Liver (tissue), 8 donors: ENCODE measurements at regions not wholly inside any gene's neighbourhood (a gene's known extent, or its start where the extent isn't known, plus 50 kb on each side); places are given as distances from the start of the nearest gene placed in this dataset.

Experiments used
- DNase-seq: peaks from one replicate; pipeline ENCODE4 v3.0.0-alpha.2; 2017; ENCODE audit warnings: low spot score
- H3K27ac ChIP-seq, 2 donors: one replicate each; pipeline ENCODE4 v1.7.0; 2013; ENCODE audit warnings: inconsistent platforms in 2 of 2, low read length in 2 of 2, control low read depth in 1 of 2, low read depth in 1 of 2, mild to moderate bottlenecking in 1 of 2
- H3K27me3 ChIP-seq, 4 donors: one replicate each; pipeline versions ENCODE4 v1.6.1 to v1.7.0; 2013; ENCODE audit warnings: low read length in 3 of 4, inconsistent platforms in 1 of 4, mild to moderate bottlenecking in 1 of 4, moderate library complexity in 1 of 4; ENCODE audit not compliant: control insufficient read depth in 4 of 4, insufficient read depth in 4 of 4
- H3K36me3 ChIP-seq, 4 donors: one replicate each; pipeline versions ENCODE4 v1.6.1 to v1.7.0; 2013; ENCODE audit warnings: low read length in 3 of 4, mild to moderate bottlenecking in 3 of 4, low read depth in 1 of 4, moderate library complexity in 1 of 4; ENCODE audit not compliant: control insufficient read depth in 4 of 4, insufficient read depth in 3 of 4
- H3K4me1 ChIP-seq, 4 donors: one replicate each; pipeline versions ENCODE4 v1.6.1 to v1.7.0; 2013; ENCODE audit warnings: low read length in 3 of 4, mild to moderate bottlenecking in 3 of 4, moderate library complexity in 1 of 4; ENCODE audit not compliant: control insufficient read depth in 4 of 4, insufficient read depth in 4 of 4
- H3K4me3 ChIP-seq, 3 donors: one replicate each; pipeline versions ENCODE4 v1.6.1 to v1.7.0; 2013; ENCODE audit warnings: low read length in 3 of 3, control low read depth in 1 of 3, low read depth in 1 of 3, mild to moderate bottlenecking in 1 of 3
- H3K9ac ChIP-seq, 2 donors: one replicate each; pipeline ENCODE4 v1.7.0; 2013; ENCODE audit warnings: low read length in 2 of 2, mild to moderate bottlenecking in 2 of 2, moderate library complexity in 2 of 2, control low read depth in 1 of 2, low read depth in 1 of 2
- H3K9me3 ChIP-seq, 4 donors: one replicate each; pipeline versions ENCODE4 v1.6.1 to v1.7.0; 2013; ENCODE audit warnings: low read length in 3 of 4; ENCODE audit not compliant: control insufficient read depth in 4 of 4
- EGR1 ChIP-seq, 2 donors: IDR thresholded peaks; 2 replicates each; pipeline ENCODE4 v1.6.1; 2016 to 2018; ENCODE audit warnings: antibody characterized with exemption in 2 of 2, low read depth in 2 of 2
- FOXA1 ChIP-seq: IDR thresholded peaks from 2 replicates; pipeline ENCODE4 v1.6.1; 2016; ENCODE audit warnings: antibody characterized with exemption
- FOXA2 ChIP-seq: IDR thresholded peaks from 2 replicates; pipeline ENCODE4 v1.6.1; 2016; ENCODE audit warnings: antibody characterized with exemption
- GABPA ChIP-seq, 2 donors: IDR thresholded peaks in 1 of 2; conservative IDR thresholded peaks in 1 of 2; 2 replicates each; pipeline ENCODE4 v1.6.1; 2016; ENCODE audit warnings: antibody characterized with exemption in 2 of 2, mild to moderate bottlenecking in 1 of 2, moderate library complexity in 1 of 2
- HNF4A ChIP-seq, 2 donors: conservative IDR thresholded peaks; 2 replicates each; pipeline ENCODE4 v1.6.1; 2016; ENCODE audit warnings: antibody characterized with exemption in 2 of 2, mild to moderate bottlenecking in 2 of 2
- HNF4G ChIP-seq: IDR thresholded peaks from 2 replicates; pipeline ENCODE4 v1.6.1; 2016; ENCODE audit warnings: antibody characterized with exemption
- JUND ChIP-seq, 2 donors: IDR thresholded peaks; 2 replicates each; pipeline ENCODE4 v1.6.1; 2016; ENCODE audit warnings: antibody characterized with exemption in 2 of 2
- NR2F2 ChIP-seq: IDR thresholded peaks from 2 replicates; pipeline ENCODE4 v1.6.1; 2016; ENCODE audit warnings: antibody characterized with exemption
- RAD21 ChIP-seq, 2 donors: IDR thresholded peaks; 2 replicates each; pipeline ENCODE4 v1.6.1; 2016; ENCODE audit warnings: antibody characterized with exemption in 2 of 2, mild to moderate bottlenecking in 2 of 2
- REST ChIP-seq: IDR thresholded peaks from 2 replicates; pipeline ENCODE4 v1.6.1; 2016; ENCODE audit warnings: antibody characterized with exemption, mild to moderate bottlenecking
- RXRA ChIP-seq, 2 donors: IDR thresholded peaks; 2 replicates each; pipeline ENCODE4 v1.6.1; 2017 to 2018; ENCODE audit warnings: antibody characterized with exemption in 2 of 2, mild to moderate bottlenecking in 1 of 2
- SP1 ChIP-seq: IDR thresholded peaks from 2 replicates; pipeline ENCODE4 v1.6.1; 2018; ENCODE audit warnings: antibody characterized with exemption, mild to moderate bottlenecking
- TAF1 ChIP-seq: conservative IDR thresholded peaks from 2 replicates; pipeline ENCODE4 v1.6.1; 2016; ENCODE audit warnings: antibody characterized with exemption, mild to moderate bottlenecking
- YY1 ChIP-seq: IDR thresholded peaks from 2 replicates; pipeline ENCODE4 v1.6.1; 2016; ENCODE audit warnings: antibody characterized with exemption, mild to moderate bottlenecking
- ZBTB33 ChIP-seq: IDR thresholded peaks from 2 replicates; pipeline ENCODE4 v1.6.1; 2016; ENCODE audit warnings: antibody characterized with exemption
- WGBS: extraction: QIAGEN DNeasy Blood & Tissue Kit; methylation state at CpG from one replicate; pipeline ENCODE4 v1.1.7; 2013; 5-methylcytosine and 5-hydroxymethylcytosine counted together
- TF ChIP-seq, protein P1 (sequence below): IDR thresholded peaks from 2 replicates; pipeline ENCODE4 v1.6.1; 2016; ENCODE audit warnings: antibody characterized with exemption
- TF ChIP-seq, protein P2 (sequence below): fragments of 150-350 bp; IDR thresholded peaks from 2 replicates; pipeline ENCODE4 v1.5.1; 2017; ENCODE audit warnings: improper control_type of control experiment, low read depth, low read length; ENCODE audit not compliant: missing input control
- TF ChIP-seq, protein P3 (sequence below): IDR thresholded peaks from 2 replicates; pipeline ENCODE4 v1.6.1; 2016; ENCODE audit warnings: antibody characterized with exemption
- donor health status: healthy.
- donor health status: healthy.
- donor health status: healthy.
- donor health status: healthy.
- donor health status: healthy.

DNA sequence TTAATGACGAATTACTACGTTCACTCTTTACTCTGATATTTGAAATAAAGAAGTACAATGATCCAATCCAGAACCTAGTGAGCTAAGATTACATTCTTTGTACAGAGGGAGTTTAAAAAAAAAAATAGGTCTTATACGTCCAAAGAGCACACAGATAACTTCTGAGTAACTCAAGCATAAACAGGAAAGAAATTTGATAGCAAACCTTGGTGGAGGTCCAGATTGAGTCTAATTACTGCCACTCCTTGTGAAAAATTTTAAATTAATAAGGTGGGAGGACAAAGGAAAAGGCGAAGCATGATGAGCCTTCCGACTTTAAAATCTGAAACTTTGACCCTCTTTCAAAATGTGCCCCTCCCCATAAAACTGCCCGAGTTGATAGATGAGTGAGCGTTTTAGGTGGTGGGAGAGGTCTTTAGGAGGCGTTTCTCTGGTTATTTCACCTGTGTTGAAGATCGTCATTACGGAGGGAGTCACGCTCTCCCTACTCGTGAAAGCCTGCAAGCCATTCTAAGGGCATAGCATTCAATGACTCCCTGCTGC, 127.0 kb upstream of the ROBO2 start:
- Histone ChIP-seq H3K9me3 (no peaks in the 10 kb centered on the region), H3K27me3 (no peaks in the 10 kb centered on the region), H3K9ac (no peak overlapping the region), H3K4me3 (no peak overlapping the region), H3K4me1 (no peaks in the 10 kb centered on the region), H3K36me3 (no peaks in the 10 kb centered on the region), H3K27ac (no peak overlapping the region)
- 83% methylated on average over 12 of the region's 12 CpGs for WGBS
- no peak for DNase-seq
- TF ChIP-seq EGR1 (IDR thresholded peaks at IDR 0.05; ENCODE audit: low read depth in 2 of 2): no peak
- TF ChIP-seq, protein P1, sequence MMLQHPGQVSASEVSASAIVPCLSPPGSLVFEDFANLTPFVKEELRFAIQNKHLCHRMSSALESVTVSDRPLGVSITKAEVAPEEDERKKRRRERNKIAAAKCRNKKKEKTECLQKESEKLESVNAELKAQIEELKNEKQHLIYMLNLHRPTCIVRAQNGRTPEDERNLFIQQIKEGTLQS: no peak
- TF ChIP-seq, protein P2, sequence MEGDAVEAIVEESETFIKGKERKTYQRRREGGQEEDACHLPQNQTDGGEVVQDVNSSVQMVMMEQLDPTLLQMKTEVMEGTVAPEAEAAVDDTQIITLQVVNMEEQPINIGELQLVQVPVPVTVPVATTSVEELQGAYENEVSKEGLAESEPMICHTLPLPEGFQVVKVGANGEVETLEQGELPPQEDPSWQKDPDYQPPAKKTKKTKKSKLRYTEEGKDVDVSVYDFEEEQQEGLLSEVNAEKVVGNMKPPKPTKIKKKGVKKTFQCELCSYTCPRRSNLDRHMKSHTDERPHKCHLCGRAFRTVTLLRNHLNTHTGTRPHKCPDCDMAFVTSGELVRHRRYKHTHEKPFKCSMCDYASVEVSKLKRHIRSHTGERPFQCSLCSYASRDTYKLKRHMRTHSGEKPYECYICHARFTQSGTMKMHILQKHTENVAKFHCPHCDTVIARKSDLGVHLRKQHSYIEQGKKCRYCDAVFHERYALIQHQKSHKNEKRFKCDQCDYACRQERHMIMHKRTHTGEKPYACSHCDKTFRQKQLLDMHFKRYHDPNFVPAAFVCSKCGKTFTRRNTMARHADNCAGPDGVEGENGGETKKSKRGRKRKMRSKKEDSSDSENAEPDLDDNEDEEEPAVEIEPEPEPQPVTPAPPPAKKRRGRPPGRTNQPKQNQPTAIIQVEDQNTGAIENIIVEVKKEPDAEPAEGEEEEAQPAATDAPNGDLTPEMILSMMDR: no peak
- no peak for TF ChIP-seq FOXA2
- TF ChIP-seq REST: no peak

DNA sequence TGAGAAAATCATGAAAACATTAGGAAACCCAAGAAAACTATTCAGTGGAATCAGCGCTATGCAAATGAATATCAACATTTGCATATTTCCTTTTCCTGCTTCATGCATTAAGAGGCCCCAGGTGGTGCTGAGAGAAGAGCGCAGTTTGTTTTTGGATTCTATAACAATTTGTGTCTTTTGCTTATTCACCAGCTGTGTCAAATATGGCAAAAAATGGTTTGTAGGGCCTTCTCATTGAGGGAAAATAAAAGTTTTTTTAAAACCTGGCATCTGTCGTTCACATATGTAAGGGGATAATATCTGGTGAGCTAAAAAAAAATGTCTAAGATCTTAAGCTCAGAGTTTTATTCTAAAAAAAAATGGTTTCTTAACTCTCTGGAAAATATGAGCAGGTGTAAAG, 122.5 kb upstream of the ROBO2 start:
- no peak overlapping the region for H3K4me3 ChIP-seq
- H3K9me3 ChIP-seq: no peaks in the 10 kb centered on the region
- no peak for DNase-seq
- TF ChIP-seq JUND (IDR thresholded peaks at IDR 0.05) (no peak), RAD21 (IDR thresholded peaks at IDR 0.05) (no peak), TAF1 (no peak), REST (no peak), HNF4A (conservative IDR thresholded peaks at IDR 0.05) (no peak), NR2F2 (no peak), YY1 (no peak), FOXA2 (no peak), SP1 (no peak), HNF4G (no peak), RXRA (IDR thresholded peaks at IDR 0.05) (no peak), FOXA1 (no peak), EGR1 (IDR thresholded peaks at IDR 0.05; ENCODE audit: low read depth in 2 of 2) (no peak), ZBTB33 (no peak), GABPA (IDR thresholded peaks at IDR 0.05 in 1 of 2, conservative IDR thresholded peaks at IDR 0.05 in 1 of 2) (no peak)
- TF ChIP-seq, protein P2: no peak
- TF ChIP-seq, protein P3, sequence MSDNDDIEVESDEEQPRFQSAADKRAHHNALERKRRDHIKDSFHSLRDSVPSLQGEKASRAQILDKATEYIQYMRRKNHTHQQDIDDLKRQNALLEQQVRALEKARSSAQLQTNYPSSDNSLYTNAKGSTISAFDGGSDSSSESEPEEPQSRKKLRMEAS: no peak
- no peak overlapping the region for H3K9ac ChIP-seq
- H3K36me3 ChIP-seq: no peaks in the 10 kb centered on the region
- WGBS: 96% methylated on average over 3 of the region's 3 CpGs
- no peak overlapping the region for H3K27ac ChIP-seq
- no peaks in the 10 kb centered on the region for H3K27me3 ChIP-seq
- no peaks in the 10 kb centered on the region for H3K4me1 ChIP-seq
